H1 (cell line): ENCODE measurements at regions not wholly inside any gene's neighbourhood (a gene's known extent, or its start where the extent isn't known, plus 50 kb on each side); places are given as distances from the start of the nearest gene placed in this dataset.

Experiments
- BCL11A ChIP-seq, 2 experiments: IDR thresholded peaks; one replicate each; pipeline ENCODE4 v1.6.1; 2011; ENCODE audit warnings: low read depth in 2 of 2, low read length in 2 of 2, mild to moderate bottlenecking in 2 of 2
- RAD21 ChIP-seq, 2 experiments: IDR thresholded peaks in 1 of 2; conservative IDR thresholded peaks in 1 of 2; 2 replicates each; pipeline ENCODE4 v1.6.1; 2011; ENCODE audit warnings: low read depth in 2 of 2, low read length in 2 of 2, improper control_type of control experiment in 1 of 2, inconsistent platforms in 1 of 2, mild to moderate bottlenecking in 1 of 2, moderate library complexity in 1 of 2
- TF ChIP-seq, protein P1 (sequence below): fragments of 300-600 bp; sonication (generic); IDR thresholded peaks from 2 replicates; pipeline ENCODE4 v1.7.1; 2012; ENCODE audit warnings: low read length, moderate library complexity, mild to moderate bottlenecking, inconsistent platforms; ENCODE audit not compliant: insufficient replicate concordance
- TF ChIP-seq, protein P2 (sequence below), 3 experiments: IDR thresholded peaks; 1 replicate in 2 of 3; 2 replicates in 1 of 3; pipeline versions ENCODE4 v1.5.1 to v1.6.1; 2011; ENCODE audit warnings: low read length in 3 of 3, mild to moderate bottlenecking in 3 of 3, inconsistent platforms in 2 of 3, low read depth in 1 of 3, moderate library complexity in 1 of 3; ENCODE audit not compliant: insufficient read depth in 1 of 3; ENCODE audit errors: control extremely low read depth in 1 of 3

DNA sequence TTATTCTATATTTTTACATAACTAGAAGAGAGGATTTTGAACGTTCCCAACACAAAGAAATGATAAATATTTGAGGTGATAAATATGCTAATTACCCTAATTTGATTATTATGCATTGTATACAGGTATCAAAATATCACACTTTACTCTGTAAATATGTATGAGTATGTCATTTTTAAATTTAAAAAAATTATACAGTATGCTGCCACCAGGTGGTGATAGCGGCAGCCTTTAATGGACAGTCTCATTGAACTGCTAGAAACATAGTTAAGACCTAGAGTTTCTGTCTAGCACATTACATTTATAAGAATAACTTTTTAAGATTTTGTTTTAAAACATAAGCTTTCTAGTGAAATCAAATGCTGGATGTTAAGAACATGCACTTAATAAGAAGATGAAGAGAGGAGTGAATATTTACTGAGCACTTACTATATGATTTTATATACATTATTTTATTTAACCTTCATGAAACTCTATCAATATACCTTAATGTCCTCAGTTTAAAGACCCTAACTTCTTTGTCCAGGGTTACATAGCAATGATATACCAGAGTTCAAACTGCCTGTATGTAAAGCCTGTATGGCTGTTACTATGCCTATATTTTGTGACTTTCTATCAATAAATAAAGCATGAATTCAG is 207.1 kb downstream of the NUF2 start (continued):
- TF ChIP-seq, protein P1, sequence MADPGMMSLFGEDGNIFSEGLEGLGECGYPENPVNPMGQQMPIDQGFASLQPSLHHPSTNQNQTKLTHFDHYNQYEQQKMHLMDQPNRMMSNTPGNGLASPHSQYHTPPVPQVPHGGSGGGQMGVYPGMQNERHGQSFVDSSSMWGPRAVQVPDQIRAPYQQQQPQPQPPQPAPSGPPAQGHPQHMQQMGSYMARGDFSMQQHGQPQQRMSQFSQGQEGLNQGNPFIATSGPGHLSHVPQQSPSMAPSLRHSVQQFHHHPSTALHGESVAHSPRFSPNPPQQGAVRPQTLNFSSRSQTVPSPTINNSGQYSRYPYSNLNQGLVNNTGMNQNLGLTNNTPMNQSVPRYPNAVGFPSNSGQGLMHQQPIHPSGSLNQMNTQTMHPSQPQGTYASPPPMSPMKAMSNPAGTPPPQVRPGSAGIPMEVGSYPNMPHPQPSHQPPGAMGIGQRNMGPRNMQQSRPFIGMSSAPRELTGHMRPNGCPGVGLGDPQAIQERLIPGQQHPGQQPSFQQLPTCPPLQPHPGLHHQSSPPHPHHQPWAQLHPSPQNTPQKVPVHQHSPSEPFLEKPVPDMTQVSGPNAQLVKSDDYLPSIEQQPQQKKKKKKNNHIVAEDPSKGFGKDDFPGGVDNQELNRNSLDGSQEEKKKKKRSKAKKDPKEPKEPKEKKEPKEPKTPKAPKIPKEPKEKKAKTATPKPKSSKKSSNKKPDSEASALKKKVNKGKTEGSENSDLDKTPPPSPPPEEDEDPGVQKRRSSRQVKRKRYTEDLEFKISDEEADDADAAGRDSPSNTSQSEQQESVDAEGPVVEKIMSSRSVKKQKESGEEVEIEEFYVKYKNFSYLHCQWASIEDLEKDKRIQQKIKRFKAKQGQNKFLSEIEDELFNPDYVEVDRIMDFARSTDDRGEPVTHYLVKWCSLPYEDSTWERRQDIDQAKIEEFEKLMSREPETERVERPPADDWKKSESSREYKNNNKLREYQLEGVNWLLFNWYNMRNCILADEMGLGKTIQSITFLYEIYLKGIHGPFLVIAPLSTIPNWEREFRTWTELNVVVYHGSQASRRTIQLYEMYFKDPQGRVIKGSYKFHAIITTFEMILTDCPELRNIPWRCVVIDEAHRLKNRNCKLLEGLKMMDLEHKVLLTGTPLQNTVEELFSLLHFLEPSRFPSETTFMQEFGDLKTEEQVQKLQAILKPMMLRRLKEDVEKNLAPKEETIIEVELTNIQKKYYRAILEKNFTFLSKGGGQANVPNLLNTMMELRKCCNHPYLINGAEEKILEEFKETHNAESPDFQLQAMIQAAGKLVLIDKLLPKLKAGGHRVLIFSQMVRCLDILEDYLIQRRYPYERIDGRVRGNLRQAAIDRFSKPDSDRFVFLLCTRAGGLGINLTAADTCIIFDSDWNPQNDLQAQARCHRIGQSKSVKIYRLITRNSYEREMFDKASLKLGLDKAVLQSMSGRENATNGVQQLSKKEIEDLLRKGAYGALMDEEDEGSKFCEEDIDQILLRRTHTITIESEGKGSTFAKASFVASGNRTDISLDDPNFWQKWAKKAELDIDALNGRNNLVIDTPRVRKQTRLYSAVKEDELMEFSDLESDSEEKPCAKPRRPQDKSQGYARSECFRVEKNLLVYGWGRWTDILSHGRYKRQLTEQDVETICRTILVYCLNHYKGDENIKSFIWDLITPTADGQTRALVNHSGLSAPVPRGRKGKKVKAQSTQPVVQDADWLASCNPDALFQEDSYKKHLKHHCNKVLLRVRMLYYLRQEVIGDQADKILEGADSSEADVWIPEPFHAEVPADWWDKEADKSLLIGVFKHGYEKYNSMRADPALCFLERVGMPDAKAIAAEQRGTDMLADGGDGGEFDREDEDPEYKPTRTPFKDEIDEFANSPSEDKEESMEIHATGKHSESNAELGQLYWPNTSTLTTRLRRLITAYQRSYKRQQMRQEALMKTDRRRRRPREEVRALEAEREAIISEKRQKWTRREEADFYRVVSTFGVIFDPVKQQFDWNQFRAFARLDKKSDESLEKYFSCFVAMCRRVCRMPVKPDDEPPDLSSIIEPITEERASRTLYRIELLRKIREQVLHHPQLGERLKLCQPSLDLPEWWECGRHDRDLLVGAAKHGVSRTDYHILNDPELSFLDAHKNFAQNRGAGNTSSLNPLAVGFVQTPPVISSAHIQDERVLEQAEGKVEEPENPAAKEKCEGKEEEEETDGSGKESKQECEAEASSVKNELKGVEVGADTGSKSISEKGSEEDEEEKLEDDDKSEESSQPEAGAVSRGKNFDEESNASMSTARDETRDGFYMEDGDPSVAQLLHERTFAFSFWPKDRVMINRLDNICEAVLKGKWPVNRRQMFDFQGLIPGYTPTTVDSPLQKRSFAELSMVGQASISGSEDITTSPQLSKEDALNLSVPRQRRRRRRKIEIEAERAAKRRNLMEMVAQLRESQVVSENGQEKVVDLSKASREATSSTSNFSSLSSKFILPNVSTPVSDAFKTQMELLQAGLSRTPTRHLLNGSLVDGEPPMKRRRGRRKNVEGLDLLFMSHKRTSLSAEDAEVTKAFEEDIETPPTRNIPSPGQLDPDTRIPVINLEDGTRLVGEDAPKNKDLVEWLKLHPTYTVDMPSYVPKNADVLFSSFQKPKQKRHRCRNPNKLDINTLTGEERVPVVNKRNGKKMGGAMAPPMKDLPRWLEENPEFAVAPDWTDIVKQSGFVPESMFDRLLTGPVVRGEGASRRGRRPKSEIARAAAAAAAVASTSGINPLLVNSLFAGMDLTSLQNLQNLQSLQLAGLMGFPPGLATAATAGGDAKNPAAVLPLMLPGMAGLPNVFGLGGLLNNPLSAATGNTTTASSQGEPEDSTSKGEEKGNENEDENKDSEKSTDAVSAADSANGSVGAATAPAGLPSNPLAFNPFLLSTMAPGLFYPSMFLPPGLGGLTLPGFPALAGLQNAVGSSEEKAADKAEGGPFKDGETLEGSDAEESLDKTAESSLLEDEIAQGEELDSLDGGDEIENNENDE, result no peak
- TF ChIP-seq, protein P2, sequence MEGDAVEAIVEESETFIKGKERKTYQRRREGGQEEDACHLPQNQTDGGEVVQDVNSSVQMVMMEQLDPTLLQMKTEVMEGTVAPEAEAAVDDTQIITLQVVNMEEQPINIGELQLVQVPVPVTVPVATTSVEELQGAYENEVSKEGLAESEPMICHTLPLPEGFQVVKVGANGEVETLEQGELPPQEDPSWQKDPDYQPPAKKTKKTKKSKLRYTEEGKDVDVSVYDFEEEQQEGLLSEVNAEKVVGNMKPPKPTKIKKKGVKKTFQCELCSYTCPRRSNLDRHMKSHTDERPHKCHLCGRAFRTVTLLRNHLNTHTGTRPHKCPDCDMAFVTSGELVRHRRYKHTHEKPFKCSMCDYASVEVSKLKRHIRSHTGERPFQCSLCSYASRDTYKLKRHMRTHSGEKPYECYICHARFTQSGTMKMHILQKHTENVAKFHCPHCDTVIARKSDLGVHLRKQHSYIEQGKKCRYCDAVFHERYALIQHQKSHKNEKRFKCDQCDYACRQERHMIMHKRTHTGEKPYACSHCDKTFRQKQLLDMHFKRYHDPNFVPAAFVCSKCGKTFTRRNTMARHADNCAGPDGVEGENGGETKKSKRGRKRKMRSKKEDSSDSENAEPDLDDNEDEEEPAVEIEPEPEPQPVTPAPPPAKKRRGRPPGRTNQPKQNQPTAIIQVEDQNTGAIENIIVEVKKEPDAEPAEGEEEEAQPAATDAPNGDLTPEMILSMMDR (IDR thresholded peaks at IDR 0.05; ENCODE audit: control extremely low read depth in 1 of 3, insufficient read depth in 1 of 3, low read depth in 1 of 3, low read length in 3 of 3), result peak in 2 of 3 experiments; percentile 26 to 38; a peak in 2 of 4 replicates
- TF ChIP-seq RAD21 (IDR thresholded peaks at IDR 0.05 in 1 of 2, conservative IDR thresholded peaks at IDR 0.05 in 1 of 2; ENCODE audit: low read depth in 2 of 2, low read length in 2 of 2) (peak; percentile 59 to 60), BCL11A (IDR thresholded peaks at IDR 0.05; ENCODE audit: low read depth in 2 of 2, low read length in 2 of 2) (no peak)
